ENCODE measurements at regions not wholly inside any gene's neighbourhood (a gene's known extent, or its start where the extent isn't known, plus 50 kb on each side); places are given as distances from the start of the nearest gene placed in this dataset.

DNA sequence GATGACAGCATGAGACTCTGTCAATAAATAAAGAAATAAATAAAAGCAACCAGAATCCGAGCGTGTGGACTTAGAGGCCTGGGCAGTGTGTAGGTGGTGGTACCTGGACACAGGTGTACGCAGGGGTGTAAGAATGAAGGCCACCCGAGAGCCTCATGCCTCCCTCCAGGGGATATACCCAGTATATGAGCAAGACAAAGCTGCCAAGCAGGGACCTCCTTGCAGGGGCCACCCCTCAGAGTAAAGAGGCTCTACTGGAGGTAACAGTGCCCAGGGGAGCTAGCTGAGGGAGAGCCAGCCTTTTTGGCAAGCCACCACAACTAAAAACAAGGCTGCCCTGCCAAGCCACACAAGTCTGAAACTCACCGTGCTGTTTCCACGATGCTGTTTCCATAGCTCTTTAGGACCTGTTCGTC is 179.2 kb upstream of the RAB4A start:
- TF ChIP-seq CTCF (IDR thresholded peaks at IDR 0.05) = no peak
- no peak for TF ChIP-seq POLR2A (IDR thresholded peaks at IDR 0.05)
- no peak for TF ChIP-seq POLR2AphosphoS5 (IDR thresholded peaks at IDR 0.05)

Data from breast epithelium (tissue), 3 donors.